Activated CD8-positive, alpha-beta memory T cell treated with anti-CD3 and anti-CD28 coated beads for 1 hour (primary cell): ENCODE measurements at regions not wholly inside any gene's neighbourhood (a gene's known extent, or its start where the extent isn't known, plus 50 kb on each side); places are given as distances from the start of the nearest gene placed in this dataset.
A peak's percentile ranks its signal among the peaks of the same experiment; 100 is the strongest.
"Not testable (repeated sequence)": the region's sequence is repeated elsewhere in the genome, so short reads cannot be mapped to it uniquely, and the experiment has no call there.

Experiments used
- DNase-seq, 2 donors: peaks; one replicate each; pipeline ENCODE4 v3.0.0-alpha.2; 2020; ENCODE audit warnings: low read depth in 1 of 2; ENCODE audit errors: extremely low read depth in 1 of 2

GRCh38 chr18:34942276-34942675, 98.9 kb upstream of the MAPRE2 start:
- DNase-seq = no peak

DNA sequence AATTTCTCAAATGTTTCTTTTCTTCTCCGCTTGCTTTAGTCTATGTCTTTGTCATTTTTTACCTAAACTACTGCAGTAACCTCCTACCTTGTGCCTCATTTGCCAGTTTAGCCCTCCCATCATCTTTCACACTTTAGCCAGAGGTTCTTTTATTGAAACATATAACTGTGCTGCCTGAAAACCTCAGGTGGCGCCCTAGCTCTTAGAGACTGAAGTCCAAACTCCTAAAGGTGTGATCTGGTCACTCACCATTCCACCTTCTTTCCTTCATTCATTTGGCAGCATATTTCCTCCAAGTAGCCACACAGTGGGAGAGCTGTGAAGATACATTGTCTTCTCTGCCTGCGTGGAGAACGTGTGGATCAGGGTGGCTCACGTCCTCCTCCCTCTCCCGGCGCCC, 98.2 kb upstream of the MAPRE2 start:
- no peak for DNase-seq

DNA sequence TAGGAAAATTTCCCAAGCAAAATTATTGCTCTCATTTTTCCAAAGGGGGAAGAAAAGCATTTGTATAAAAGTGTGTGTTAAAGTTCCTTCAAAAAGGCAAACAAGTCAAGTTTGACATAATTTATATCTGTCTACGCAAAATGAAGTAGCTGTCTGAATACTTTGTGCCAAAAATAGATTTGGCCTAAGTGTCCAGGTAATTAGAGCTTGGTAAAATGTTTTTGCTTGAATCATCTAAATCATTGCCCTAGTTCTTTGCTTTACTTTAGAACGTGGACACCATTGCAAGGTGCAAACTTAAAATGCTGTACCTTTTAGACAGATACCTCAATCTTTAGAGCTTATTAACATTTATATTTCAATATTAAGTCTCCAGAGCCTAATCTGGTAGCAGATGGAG, 97.6 kb upstream of the MAPRE2 start:
- no peak for DNase-seq

DNA sequence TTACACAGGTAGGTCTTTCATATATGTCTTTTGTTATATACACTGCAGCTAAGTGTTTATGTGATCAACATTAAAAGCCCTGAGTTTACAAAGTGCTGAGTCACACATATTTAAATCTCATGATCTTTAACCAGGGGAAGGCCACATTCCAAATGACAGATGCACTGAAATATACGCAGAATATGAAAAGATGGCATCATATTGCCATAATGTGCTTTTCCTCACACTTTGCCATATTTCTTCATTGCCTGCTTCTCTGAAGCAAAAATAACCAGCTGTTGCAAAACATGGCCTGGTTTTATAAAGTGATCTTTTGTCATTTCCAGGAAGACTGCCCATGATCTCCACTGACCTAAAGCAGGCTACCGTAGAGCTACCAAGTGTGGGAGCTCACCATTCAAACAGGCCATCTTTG, 93.5 kb upstream of the MAPRE2 start:
- DNase-seq = no peak

DNA sequence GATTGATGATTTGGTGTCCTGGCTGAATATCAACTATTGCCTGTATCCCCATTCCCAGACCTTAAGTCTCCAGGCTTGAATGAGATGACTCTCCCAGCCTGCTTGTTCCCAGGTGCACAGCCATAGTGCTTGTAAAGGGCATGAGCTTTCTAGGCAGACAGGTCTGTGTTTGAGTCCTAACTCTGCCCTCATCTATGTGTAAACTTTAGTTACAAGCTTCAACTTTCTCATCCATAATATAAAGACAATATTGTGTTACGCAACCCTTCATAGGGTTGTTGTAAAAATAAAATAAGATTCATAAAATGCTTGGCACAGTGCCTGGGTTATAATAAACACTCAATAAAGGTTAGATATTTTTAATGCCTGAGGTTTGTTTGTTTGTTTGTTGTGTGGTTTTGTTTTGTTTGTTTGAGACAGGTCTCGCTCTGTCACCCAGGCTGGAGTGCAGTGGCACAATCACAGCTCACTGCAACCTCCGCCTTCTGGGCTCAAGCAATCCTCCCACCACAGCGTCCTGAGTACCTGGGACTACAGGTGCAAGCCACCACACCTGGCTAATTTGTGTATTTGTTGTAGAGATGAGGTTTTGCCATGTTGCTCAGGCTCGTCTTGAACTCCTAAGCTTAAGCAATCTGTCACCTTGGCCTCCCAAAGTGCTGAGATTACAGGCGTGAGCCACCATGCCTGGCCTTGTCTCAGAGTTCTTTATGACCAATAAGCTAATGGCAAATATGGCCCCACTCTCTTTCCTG, 89.4 kb upstream of the MAPRE2 start:
- DNase-seq = no peak

DNA sequence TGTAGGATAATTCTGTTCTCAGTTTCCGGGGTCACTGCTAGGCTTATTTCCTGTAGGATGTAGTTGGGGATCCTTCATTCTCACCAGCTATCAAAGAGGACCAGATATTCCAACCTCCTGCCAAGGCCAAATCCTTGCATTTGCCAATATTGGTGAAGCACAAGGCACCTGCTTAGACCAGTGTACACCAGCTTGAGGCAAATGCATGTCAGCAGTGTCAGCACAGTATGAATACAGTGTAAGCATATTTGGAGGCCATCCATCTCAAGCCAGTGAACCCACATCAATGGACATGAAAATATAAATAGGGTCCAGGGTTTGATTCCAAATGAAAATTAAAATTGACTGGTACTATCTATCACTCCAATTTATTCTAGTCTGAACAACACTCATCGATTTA, 88.0 kb upstream of the MAPRE2 start:
- no peak for DNase-seq

- not testable (repeated sequence) for DNase-seq
These were observed 85.7 kb upstream of the MAPRE2 start for GRCh38 chr18:34955494-34955893.

DNA sequence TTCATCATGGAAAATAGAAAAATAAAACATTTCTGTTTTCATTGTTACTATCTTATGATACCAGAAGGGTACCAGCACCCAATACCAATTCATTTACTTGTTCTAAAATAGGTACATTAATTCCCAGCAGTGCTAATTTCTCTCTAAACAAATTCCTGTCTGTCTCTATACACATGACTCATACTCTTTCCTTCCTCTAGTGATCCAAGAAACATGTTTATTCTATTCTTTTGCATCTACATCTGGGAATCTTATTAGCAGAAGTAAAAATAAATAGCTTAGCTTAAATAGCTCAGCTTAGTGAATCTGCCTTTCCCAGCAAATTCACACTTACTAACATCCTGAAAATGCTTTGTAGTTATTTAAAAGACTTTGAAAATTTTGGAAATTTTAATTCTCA, 84.5 kb upstream of the MAPRE2 start:
- DNase-seq = no peak

DNA sequence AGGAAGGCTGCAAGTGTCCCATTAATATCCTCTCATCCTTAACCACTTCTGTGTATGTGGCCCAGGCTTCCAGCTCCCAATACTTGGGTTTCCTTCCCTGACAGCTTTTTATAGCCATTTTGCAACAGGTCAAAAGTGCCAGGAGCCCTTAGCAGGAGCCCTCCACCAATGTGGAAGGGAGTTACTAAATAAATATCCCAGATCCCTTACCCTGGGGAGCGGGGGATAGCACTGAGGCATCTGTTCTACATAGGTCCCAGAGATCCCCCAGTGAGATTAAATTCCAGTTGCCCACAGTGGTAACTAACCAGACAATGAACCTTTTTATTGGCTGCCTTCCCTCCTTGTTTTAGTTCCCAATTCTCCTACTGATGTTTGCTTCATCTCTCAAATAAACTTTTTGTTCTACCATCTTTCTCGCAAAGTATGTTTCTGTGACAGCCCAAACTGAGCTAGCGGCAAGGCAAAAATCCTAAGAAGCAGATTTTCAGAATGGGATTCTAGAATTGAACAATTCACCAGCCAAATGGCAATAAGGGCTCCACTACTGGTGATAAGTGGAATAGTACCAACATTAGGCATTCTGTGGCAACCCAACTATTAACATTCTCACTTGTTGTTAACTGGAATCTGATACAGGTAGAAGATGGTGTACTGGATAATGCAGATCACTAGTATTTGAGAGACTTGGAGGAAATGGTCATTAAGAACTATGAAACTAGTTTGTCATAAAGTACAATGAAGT, 83.9 kb upstream of the MAPRE2 start:
- no peak for DNase-seq

DNA sequence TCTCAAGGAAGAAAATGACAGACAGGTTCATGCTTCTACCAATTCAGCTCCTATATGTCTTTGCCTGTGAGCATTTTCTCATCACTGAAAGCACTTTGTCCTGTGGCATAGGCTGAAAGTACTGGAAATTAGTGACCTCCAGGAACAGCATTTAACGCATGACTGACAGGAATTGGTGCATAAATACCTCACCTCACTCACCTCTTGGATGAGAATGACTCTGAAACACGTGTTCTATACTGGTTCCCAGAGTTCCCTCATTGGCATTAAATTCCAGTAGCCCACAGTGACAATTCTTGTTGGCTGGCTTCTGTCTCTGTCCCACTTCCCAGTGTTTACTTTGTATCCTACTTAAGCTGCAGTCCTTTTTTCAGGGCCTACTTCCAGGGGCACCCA, 83.4 kb upstream of the MAPRE2 start:
- no peak for DNase-seq

GRCh38 chr18:34959211-34959829, 81.9 kb upstream of the MAPRE2 start:
- no peak for DNase-seq

DNA sequence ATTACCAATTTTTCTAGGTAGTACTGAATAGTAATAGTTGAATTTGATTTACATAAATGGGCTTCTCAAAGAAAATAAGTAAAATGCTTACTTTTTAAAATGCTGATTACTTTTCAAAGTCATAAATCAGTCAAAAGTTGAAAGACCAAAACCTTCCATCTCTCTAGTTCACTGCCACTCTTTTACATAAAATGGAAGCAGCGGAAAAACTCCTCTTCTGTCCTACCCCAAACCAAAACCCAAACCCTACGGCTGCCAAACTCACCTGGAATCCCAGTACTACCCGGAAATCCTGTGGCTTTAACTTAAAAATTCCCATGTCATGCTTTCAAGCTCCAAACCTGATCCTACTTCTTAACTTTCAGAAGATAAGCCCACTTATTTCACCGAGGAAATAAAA, 81.2 kb upstream of the MAPRE2 start:
- no peak for DNase-seq

DNA sequence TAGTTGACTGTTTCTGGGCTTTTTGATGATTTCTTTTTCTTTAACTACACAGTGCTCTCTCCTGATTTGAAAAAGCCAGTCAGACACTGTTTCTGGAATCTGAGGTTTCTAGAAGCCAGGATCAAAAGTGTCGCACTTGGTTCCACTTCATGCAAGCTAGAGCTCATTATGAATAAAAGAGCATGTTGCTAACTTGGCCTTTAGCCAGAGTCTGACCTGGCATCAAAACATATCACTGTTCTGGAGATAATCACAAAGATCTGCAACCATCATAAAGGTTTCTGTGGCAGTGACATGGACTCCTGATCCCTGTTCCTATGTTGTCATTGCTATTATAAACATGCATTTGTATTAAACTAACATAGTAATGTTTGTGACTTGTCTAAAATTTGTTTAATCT, 76.1 kb upstream of the MAPRE2 start:
- DNase-seq = no peak

DNA sequence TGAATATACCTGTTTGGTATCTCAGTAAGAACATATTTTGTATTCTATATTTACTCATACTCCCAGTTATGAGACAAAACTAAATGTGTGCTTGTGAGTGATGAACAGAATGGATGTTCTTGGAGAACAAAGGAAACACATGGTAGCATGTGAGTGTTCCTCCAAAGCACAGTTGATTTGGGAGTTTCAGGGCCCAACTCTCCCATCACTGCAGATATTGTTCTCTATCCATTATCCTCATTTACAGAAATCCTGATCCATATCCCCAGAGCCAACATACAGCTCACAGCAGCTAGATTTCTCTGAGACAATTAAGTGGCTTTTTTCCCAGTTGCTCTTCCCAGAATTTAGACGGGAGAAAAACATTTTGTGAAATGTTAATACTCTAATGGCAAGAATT, 75.6 kb upstream of the MAPRE2 start:
- DNase-seq = no peak

DNA sequence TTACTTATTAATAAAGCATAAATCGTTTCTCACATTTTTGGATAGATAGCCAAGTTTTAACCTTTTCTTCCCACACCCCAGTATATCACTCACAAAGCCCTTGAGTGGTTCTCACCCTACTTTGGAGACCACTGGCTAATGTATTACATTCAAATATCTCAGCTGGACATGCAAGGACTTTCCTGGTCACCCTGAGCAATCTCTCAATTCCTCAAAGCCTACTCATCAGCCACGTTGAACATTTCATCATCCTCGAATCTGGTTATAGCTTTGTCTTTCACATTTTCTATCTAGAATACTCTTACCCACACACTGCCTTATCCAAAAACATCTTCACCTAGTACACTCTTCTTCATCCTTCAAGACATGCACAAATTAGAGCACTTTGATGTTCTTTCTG, 71.1 kb upstream of the MAPRE2 start:
- no peak for DNase-seq

- DNase-seq = no peak
These were observed 69.9 kb upstream of the MAPRE2 start for GRCh38 chr18:34971313-34971712.

GRCh38 chr18:34972765-34973414, 68.3 kb upstream of the MAPRE2 start:
- no peak for DNase-seq

- no peak for DNase-seq
These were observed 65.1 kb upstream of the MAPRE2 start for GRCh38 chr18:34976123-34976522.

DNA sequence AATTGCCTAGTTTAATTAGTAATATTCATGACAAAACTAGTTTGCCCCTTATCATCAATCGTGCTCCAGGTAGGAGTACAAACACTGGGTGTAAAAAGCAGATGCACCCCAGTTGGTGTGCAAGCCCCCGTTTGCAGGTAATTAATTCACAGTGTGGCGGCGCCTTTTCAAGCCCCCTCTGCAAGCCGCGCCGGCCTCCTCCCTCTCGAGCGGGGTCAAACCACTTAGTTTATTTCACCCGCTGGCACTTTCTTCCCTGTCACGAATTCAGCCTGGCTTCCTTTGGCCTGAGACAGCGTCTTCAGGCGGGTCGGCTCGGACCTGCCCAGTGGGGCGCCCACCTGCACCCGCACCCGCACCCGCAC, 64.7 kb upstream of the MAPRE2 start:
- no peak for DNase-seq

DNA sequence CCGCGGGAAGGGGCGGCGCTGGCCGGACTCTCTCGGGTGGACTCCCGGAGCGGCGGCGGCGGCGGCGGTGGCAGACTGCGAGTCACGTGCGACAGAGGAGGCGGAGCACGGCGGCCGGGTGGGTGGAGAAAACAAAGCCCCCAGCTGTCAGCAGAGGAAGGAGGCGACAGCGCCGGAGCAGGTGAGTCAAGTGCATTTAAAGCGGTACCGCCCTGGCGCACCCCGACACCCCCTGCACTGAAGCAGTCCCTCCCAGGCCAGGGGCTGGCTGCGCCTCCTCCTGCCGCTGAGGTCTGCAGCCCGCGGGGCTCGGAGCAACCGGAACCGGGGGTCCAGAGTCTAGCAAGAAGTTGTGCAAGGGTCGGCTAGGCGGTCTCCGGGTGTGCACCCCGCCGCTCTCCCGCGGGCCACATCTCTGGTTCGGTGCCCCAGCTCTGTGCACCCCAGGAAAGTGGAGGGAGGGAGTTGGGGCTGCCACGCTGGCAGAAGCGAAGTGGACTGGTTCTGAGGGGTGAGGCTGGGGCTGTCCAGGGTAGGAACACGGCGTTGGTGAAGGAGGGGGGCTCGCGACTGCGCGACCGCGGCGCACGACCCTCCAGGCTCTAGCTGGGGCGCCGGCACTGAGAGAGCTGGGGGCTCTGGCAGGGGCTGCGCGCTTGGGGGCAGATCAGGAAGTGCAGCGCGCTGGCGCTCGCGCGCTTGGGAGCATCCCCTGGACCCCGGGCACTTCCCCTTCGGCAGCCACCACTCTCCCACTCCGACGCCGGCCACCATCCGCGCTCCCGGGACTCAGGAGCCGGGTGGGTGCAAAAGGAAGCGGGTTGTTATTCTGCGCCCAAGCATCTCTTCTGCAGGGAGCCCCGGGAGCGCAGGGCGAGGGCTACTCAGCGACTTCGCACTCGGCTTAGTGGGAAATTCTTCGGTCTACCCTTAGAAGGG, 64.0 kb upstream of the MAPRE2 start:
- DNase-seq = peak; percentile 65 to 70
